ENCODE measurements at regions not wholly inside any gene's neighbourhood (a gene's known extent, or its start where the extent isn't known, plus 50 kb on each side); places are given as distances from the start of the nearest gene placed in this dataset.
"Not testable (repeated sequence)": the region's sequence is repeated elsewhere in the genome, so short reads cannot be mapped to it uniquely, and the experiment has no call there.

DNA sequence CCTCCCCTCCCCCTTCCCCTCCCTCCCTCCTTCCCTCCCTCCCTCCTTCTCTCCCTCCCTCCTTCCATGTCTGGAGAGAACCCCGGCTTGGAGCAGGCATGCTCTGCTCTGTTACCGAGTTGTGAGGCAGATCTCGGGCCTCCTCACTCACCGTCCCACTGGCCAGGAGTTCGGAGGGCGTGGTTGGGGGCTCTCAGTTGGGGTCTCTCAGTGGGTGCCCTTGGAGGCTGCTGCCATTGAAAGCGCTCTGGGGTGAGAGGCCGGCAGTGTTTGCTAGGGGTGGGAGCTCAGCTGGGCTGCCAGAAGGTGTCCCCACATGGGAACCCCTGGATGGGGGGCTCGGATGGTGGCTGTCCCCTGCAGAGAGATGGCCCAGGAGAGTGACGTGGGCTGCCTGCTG lies 101.1 kb upstream of the LRPAP1 start:
- not testable (repeated sequence) for TF ChIP-seq CTCF, POLR2A, POLR2AphosphoS5 (IDR thresholded peaks at IDR 0.05)

Data from gastroesophageal sphincter (tissue), 3 donors.